PFSK-1 (cell line): ENCODE measurements at regions not wholly inside any gene's neighbourhood (a gene's known extent, or its start where the extent isn't known, plus 50 kb on each side); places are given as distances from the start of the nearest gene placed in this dataset.

ENCODE experiments used
- FOXP2 ChIP-seq: optimal IDR thresholded peaks from 2 replicates; pipeline ENCODE3; 2011; ENCODE audit warnings: borderline replicate concordance, control low read depth, inconsistent platforms; ENCODE audit not compliant: insufficient read depth; ENCODE audit errors: extremely low read length, extremely low read depth
- POLR2AphosphoS5 ChIP-seq: IDR thresholded peaks from 2 replicates; pipeline ENCODE4 v1.6.1; 2012; ENCODE audit warnings: low read depth, mild to moderate bottlenecking, control low read depth, low read length, moderate library complexity
- SIN3A ChIP-seq: IDR thresholded peaks from 2 replicates; pipeline ENCODE4 v1.6.1; 2012; ENCODE audit warnings: mild to moderate bottlenecking, low read length, moderate library complexity, borderline replicate concordance; ENCODE audit not compliant: insufficient read depth
- TAF1 ChIP-seq: IDR thresholded peaks from 2 replicates; pipeline ENCODE4 v1.6.1; 2012; ENCODE audit warnings: low read length, control low read depth, borderline replicate concordance; ENCODE audit not compliant: insufficient read depth
- TF ChIP-seq, protein P1 (sequence below), 2 experiments: IDR thresholded peaks; 2 replicates each; pipeline versions ENCODE4 v1.6.1 to v1.8.0; 2011 to 2012; ENCODE audit warnings: low read depth in 2 of 2, low read length in 2 of 2, control low read depth in 1 of 2, inconsistent platforms in 1 of 2, mild to moderate bottlenecking in 1 of 2, moderate library complexity in 1 of 2; ENCODE audit not compliant: insufficient read depth in 1 of 2

DNA sequence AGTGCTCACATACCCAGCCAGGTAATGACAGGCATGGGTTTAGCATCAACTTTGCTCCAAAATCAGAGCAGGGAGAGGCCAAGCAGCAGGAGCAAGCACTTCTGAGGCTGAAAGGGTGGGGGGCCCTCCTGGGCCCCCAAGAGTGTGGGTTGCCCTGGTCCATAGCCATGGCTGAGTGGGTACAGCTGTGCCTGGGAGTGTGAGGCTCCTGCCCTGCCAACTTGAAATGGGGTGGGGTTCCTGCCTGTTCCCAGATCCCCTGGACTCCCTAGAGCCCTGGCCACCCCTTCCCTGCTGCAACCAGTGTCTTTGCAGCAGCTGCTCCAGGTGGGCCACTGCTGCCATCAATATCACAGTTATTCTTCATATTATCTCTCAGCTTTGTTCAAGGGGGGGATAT lies 1224.2 kb upstream of the GJE1 start:
- no peak for TF ChIP-seq TAF1
- no peak for TF ChIP-seq POLR2AphosphoS5
- TF ChIP-seq, protein P1, sequence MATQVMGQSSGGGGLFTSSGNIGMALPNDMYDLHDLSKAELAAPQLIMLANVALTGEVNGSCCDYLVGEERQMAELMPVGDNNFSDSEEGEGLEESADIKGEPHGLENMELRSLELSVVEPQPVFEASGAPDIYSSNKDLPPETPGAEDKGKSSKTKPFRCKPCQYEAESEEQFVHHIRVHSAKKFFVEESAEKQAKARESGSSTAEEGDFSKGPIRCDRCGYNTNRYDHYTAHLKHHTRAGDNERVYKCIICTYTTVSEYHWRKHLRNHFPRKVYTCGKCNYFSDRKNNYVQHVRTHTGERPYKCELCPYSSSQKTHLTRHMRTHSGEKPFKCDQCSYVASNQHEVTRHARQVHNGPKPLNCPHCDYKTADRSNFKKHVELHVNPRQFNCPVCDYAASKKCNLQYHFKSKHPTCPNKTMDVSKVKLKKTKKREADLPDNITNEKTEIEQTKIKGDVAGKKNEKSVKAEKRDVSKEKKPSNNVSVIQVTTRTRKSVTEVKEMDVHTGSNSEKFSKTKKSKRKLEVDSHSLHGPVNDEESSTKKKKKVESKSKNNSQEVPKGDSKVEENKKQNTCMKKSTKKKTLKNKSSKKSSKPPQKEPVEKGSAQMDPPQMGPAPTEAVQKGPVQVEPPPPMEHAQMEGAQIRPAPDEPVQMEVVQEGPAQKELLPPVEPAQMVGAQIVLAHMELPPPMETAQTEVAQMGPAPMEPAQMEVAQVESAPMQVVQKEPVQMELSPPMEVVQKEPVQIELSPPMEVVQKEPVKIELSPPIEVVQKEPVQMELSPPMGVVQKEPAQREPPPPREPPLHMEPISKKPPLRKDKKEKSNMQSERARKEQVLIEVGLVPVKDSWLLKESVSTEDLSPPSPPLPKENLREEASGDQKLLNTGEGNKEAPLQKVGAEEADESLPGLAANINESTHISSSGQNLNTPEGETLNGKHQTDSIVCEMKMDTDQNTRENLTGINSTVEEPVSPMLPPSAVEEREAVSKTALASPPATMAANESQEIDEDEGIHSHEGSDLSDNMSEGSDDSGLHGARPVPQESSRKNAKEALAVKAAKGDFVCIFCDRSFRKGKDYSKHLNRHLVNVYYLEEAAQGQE (IDR thresholded peaks at IDR 0.05; ENCODE audit: insufficient read depth in 1 of 2, low read depth in 2 of 2, low read length in 2 of 2), result no peak
- no peak for TF ChIP-seq FOXP2
- TF ChIP-seq SIN3A, result no peak

DNA sequence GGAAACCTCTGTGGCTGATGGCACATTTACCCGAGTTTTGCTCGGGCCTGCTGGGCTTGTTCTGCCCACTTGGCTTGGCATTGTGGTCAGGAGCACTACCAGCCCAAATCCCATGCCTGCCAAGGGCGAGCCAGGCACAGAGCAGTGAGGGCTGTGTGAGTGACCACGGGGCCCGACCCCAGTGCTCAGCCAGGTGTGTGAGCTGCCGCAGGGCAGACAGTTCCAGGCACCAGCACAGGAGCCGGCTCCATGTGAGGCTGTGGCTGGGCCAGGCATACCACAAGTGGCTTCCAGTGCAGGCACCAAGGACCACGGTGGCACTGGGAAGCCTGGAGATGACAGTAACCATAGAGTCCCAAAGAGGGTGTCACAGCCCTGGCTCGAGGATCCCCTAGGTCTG lies 1225.5 kb upstream of the GJE1 start:
- TF ChIP-seq FOXP2 (no peak), TAF1 (no peak), POLR2AphosphoS5 (no peak), SIN3A (no peak)
- TF ChIP-seq, protein P1 (IDR thresholded peaks at IDR 0.05; ENCODE audit: insufficient read depth in 1 of 2, low read depth in 2 of 2, low read length in 2 of 2), result no peak

DNA sequence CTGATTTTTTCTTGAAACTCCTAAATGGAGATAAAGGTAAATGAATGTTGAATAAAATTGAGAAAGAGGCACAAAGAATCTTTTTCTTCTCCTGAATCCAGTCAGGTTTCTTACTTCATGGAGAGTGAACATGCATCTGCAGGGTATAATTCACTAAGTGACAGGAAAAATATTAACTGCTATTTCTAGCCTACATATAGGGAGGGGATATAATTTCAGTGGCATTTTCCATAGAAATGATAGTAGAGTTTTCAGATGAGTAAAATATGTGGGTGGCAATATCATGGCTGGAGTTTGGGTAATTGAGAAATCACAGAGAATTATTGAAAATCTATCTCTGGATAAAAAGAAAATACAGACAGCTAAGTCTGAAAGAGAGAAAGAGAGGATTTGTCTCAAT lies 1227.0 kb upstream of the GJE1 start:
- no peak for TF ChIP-seq SIN3A
- no peak for TF ChIP-seq POLR2AphosphoS5
- no peak for TF ChIP-seq FOXP2
- TF ChIP-seq, protein P1 (IDR thresholded peaks at IDR 0.05; ENCODE audit: insufficient read depth in 1 of 2, low read depth in 2 of 2, low read length in 2 of 2), result no peak
- no peak for TF ChIP-seq TAF1

DNA sequence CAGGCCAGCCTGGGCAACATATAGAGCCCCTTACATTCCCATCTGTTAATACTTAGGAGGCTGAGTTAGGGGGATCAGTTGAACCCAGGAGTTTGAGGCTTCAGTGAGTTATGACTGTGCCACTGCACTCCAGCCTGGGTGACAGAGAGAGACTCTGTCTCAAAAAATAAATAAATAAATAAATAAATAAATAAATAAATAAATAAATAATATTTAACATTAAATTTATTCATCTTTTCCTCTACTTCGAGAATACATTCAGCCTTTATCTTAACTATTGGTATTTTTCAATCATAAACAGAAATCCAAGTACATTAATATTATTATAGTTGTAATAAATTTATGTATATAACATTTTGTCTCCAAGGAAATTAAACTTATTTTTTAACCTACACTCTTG lies 1227.7 kb upstream of the GJE1 start:
- TF ChIP-seq POLR2AphosphoS5, result no peak
- TF ChIP-seq FOXP2, result no peak
- TF ChIP-seq SIN3A, result no peak
- TF ChIP-seq, protein P1 (IDR thresholded peaks at IDR 0.05; ENCODE audit: insufficient read depth in 1 of 2, low read depth in 2 of 2, low read length in 2 of 2), result no peak
- no peak for TF ChIP-seq TAF1

DNA sequence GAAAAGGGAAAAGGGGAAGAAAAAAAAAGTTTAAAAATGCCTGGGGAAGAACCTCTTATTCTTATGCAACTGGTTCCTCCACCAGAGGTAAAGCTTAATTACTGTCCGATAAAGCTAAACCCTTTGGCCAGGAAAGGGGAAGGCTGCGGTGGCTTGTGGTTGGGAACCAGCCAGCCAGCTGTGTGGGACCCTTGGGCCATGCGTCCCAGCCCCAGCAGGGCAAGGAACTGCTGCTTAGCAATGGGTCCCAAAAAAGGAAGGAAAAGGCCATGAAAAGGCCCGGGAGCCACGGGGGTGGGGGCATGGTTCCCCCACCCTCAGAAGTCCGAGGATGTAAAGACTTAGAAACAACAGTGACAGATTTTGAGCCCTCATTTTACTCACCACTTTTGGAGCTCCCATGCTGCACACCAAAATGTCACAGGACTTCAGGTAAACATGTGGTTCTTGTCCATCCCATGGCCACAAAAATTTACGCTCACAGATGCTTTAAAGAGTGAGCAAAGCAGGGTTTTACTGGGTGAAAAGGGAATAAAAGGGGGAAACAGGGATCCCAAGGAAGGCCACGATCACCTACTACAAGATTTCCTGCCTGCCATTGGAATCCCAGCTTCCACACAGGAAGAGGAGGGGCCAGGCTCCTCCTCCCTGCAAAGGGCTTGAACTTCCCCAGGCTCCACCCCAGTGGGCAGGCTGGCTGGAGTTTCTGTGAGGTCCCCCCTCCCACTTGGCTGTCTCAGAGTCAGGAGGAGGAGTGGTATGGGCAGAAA lies 1234.7 kb upstream of the GJE1 start:
- TF ChIP-seq FOXP2 (no peak), SIN3A (no peak), TAF1 (peak; percentile 38; the same call in 1 of the 2 replicates), POLR2AphosphoS5 (peak; percentile 74)
- TF ChIP-seq, protein P1 (IDR thresholded peaks at IDR 0.05; ENCODE audit: insufficient read depth in 1 of 2, low read depth in 2 of 2, low read length in 2 of 2), result no peak
